Naive thymus-derived CD4-positive, alpha-beta T cell (primary cell): ENCODE measurements at regions not wholly inside any gene's neighbourhood (a gene's known extent, or its start where the extent isn't known, plus 50 kb on each side); places are given as distances from the start of the nearest gene placed in this dataset.

Experiments
- ATAC-seq: fragments of 150-1000 bp; cut with Tn5 transposase; 2 replicates; pipeline ENCODE4 v1.10.0; 2021; ENCODE audit warnings: mild to moderate bottlenecking, moderate library complexity
- CTCF ChIA-PET: fragments of 350-600 bp; sonication (Branson Sonifier 250); formaldehyde crosslinking; loops from one replicate; lab custom pipeline; 2021; ENCODE audit warnings: antibody characterized with exemption; lab: Charles Lee
- POLR2A ChIA-PET: fragments of 350-600 bp; sonication (Branson Sonifier 250); formaldehyde crosslinking; loops from one replicate; lab custom pipeline; 2021; ENCODE audit warnings: antibody characterized with exemption, inconsistent platforms; lab: Charles Lee
- DNase-seq, 9 donors: peaks; one replicate each; pipeline versions ENCODE4 v3.0.0 to v3.0.0-alpha.2; 2020 to 2022; ENCODE audit warnings: mixed read lengths in 1 of 9
- H3K27ac ChIP-seq: one replicate; pipeline ENCODE4 v1.7.0; 2013; ENCODE audit warnings: mild to moderate bottlenecking, low read depth, low read length, moderate library complexity
- H3K27me3 ChIP-seq, 2 donors: one replicate each; pipeline ENCODE4 v1.7.0; 2013; ENCODE audit warnings: low read length in 2 of 2, mild to moderate bottlenecking in 2 of 2, moderate library complexity in 2 of 2; ENCODE audit not compliant: control insufficient read depth in 2 of 2, insufficient read depth in 2 of 2
- H3K36me3 ChIP-seq, 3 experiments: 1 replicate in 2 of 3; 2 replicates in 1 of 3; pipeline ENCODE4 v1.7.0; 2013; ENCODE audit warnings: low read length in 3 of 3, mild to moderate bottlenecking in 3 of 3, moderate library complexity in 1 of 3; ENCODE audit not compliant: insufficient read depth in 3 of 3, control insufficient read depth in 2 of 3
- H3K4me1 ChIP-seq, 2 donors: one replicate each; pipeline ENCODE4 v1.7.0; 2013; ENCODE audit warnings: low read length in 2 of 2, mild to moderate bottlenecking in 2 of 2, moderate library complexity in 1 of 2; ENCODE audit not compliant: control insufficient read depth in 2 of 2, insufficient read depth in 2 of 2
- H3K4me3 ChIP-seq: 2 replicates; pipeline ENCODE4 v1.7.0; 2013; ENCODE audit warnings: mild to moderate bottlenecking, low read length
- H3K9me3 ChIP-seq, 3 experiments: 1 replicate in 2 of 3; 2 replicates in 1 of 3; pipeline ENCODE4 v1.7.0; 2013; ENCODE audit warnings: low read length in 3 of 3; ENCODE audit not compliant: control insufficient read depth in 2 of 3
- H3K27ac Mint-ChIP-seq, 9 donors: one replicate each; pipeline ENCODE4 v1.8.0; 2020 to 2022; ENCODE audit warnings: mixed read lengths in 9 of 9, mild to moderate bottlenecking in 8 of 9, moderate library complexity in 5 of 9, inconsistent platforms in 2 of 9
- H3K27me3 Mint-ChIP-seq, 5 donors: one replicate each; pipeline ENCODE4 v1.8.0; 2021 to 2022; ENCODE audit warnings: mixed read lengths in 5 of 5, mild to moderate bottlenecking in 1 of 5
- H3K36me3 Mint-ChIP-seq, 5 donors: one replicate each; pipeline ENCODE4 v1.8.0; 2020 to 2022; ENCODE audit warnings: mixed read lengths in 5 of 5, mild to moderate bottlenecking in 3 of 5, inconsistent platforms in 1 of 5
- H3K4me1 Mint-ChIP-seq, 7 donors: one replicate each; pipeline ENCODE4 v1.8.0; 2020 to 2022; ENCODE audit warnings: mixed read lengths in 7 of 7, mild to moderate bottlenecking in 3 of 7, inconsistent platforms in 1 of 7
- H3K4me3 Mint-ChIP-seq, 10 donors: one replicate each; pipeline ENCODE4 v1.8.0; 2020 to 2022; ENCODE audit warnings: mild to moderate bottlenecking in 10 of 10, mixed read lengths in 10 of 10, moderate library complexity in 6 of 10, inconsistent platforms in 2 of 10
- H3K9me3 Mint-ChIP-seq, 11 donors: one replicate each; pipeline ENCODE4 v1.8.0; 2020 to 2022; ENCODE audit warnings: mixed read lengths in 11 of 11, mild to moderate bottlenecking in 4 of 11, inconsistent platforms in 1 of 11, moderate library complexity in 1 of 11
- intact Hi-C, 2 donors: fragments of 100-400 bp; cut with micrococcal nuclease; formaldehyde crosslinking; loops; one replicate each; pipeline ENCODE4 v1.15.1; 2023

GRCh38 chr17:5718726-5719125, 134.4 kb upstream of the NLRP1 start:
- no peaks in the 10 kb centered on the region for H3K9me3 ChIP-seq
- Mint-ChIP-seq H3K27me3 (peaks cover 0 to 56% (median 48%) of the 10 kb centered on the region in 5 donors), H3K36me3 (peaks cover 0 to 4% (median 0%) of the 10 kb centered on the region in 5 donors), H3K27ac (no peak overlapping the region), H3K4me1 (no peaks in the 10 kb centered on the region), H3K4me3 (no peak overlapping the region), H3K9me3 (peaks cover 0 to 16% (median 3%) of the 10 kb centered on the region in 11 donors)
- H3K4me3 ChIP-seq, result no peak overlapping the region
- H3K27me3 ChIP-seq, result no peaks in the 10 kb centered on the region
- POLR2A ChIA-PET, result no interaction called here
- ATAC-seq (no peak), DNase-seq (no peak)
- no peaks in the 10 kb centered on the region for H3K36me3 ChIP-seq
- H3K4me1 ChIP-seq, result no peaks in the 10 kb centered on the region
- H3K27ac ChIP-seq, result no peak overlapping the region
- CTCF ChIA-PET, result no interaction called here
- intact Hi-C loops, result no loop called here

- Mint-ChIP-seq H3K9me3 (peaks cover 0 to 29% (median 10%) of the 10 kb centered on the region in 11 donors), H3K36me3 (peaks cover 0 to 8% (median 0%) of the 10 kb centered on the region in 5 donors), H3K4me1 (no peaks in the 10 kb centered on the region), H3K27me3 (peaks cover 6 to 60% (median 47%) of the 10 kb centered on the region in 5 donors), H3K4me3 (no peak overlapping the region), H3K27ac (no peak overlapping the region)
- POLR2A ChIA-PET, result no interaction called here
- Histone ChIP-seq H3K4me3 (no peak overlapping the region), H3K27ac (no peak overlapping the region), H3K4me1 (no peaks in the 10 kb centered on the region), H3K9me3 (no peaks in the 10 kb centered on the region), H3K36me3 (no peaks in the 10 kb centered on the region), H3K27me3 (no peaks in the 10 kb centered on the region)
- CTCF ChIA-PET, result no interaction called here
- DNase-seq (no peak), ATAC-seq (no peak)
- intact Hi-C loops, result no loop called here
Measured at GRCh38 chr17:5719976-5720375, 135.7 kb upstream of the NLRP1 start.

GRCh38 chr17:5730373-5730772, 146.1 kb upstream of the NLRP1 start:
- ChIA-PET POLR2A (no interaction called here), CTCF (no interaction called here)
- H3K27ac Mint-ChIP-seq, result no peak overlapping the region
- H3K4me3 Mint-ChIP-seq, result no peak overlapping the region
- H3K27ac ChIP-seq, result no peak overlapping the region
- no peaks in the 10 kb centered on the region for H3K36me3 ChIP-seq
- intact Hi-C loops, result no loop called here
- H3K4me1 ChIP-seq, result no peaks in the 10 kb centered on the region
- peaks cover 0 to 2% (median 0%) of the 10 kb centered on the region in 7 donors for H3K4me1 Mint-ChIP-seq
- H3K9me3 ChIP-seq, result no peaks in the 10 kb centered on the region
- H3K27me3 ChIP-seq, result no peaks in the 10 kb centered on the region
- H3K36me3 Mint-ChIP-seq, result no peaks in the 10 kb centered on the region
- H3K4me3 ChIP-seq, result no peak overlapping the region
- H3K9me3 Mint-ChIP-seq, result peaks cover 0 to 9% (median 0%) of the 10 kb centered on the region in 11 donors
- H3K27me3 Mint-ChIP-seq, result peaks cover 13 to 55% (median 42%) of the 10 kb centered on the region in 5 donors
- ATAC-seq (no peak), DNase-seq (no peak)

- CTCF ChIA-PET, result no interaction called here
- intact Hi-C loops, result no loop called here
- ATAC-seq, result no peak
Measured at GRCh38 chr17:5740937-5741336, 156.6 kb upstream of the NLRP1 start.

GRCh38 chr17:5741810-5742209, 157.5 kb upstream of the NLRP1 start:
- DNase-seq (no peak), ATAC-seq (no peak)
- Histone ChIP-seq H3K4me1 (no peaks in the 10 kb centered on the region), H3K27me3 (no peaks in the 10 kb centered on the region), H3K9me3 (no peaks in the 10 kb centered on the region), H3K36me3 (no peaks in the 10 kb centered on the region), H3K4me3 (no peak overlapping the region), H3K27ac (no peak overlapping the region)
- Mint-ChIP-seq H3K9me3 (no peaks in the 10 kb centered on the region), H3K4me3 (no peak overlapping the region), H3K27me3 (peaks cover 11 to 44% (median 23%) of the 10 kb centered on the region in 5 donors), H3K4me1 (no peaks in the 10 kb centered on the region), H3K27ac (no peak overlapping the region), H3K36me3 (no peaks in the 10 kb centered on the region)
- intact Hi-C loops, result no loop called here
- ChIA-PET POLR2A (no interaction called here), CTCF (no interaction called here)

More at GRCh38 chr17:5740937-5741336, 156.6 kb upstream of the NLRP1 start:
- no peak overlapping the region for H3K27ac Mint-ChIP-seq
- Histone ChIP-seq H3K36me3 (no peaks in the 10 kb centered on the region), H3K4me3 (no peak overlapping the region), H3K9me3 (no peaks in the 10 kb centered on the region), H3K27ac (no peak overlapping the region), H3K4me1 (no peaks in the 10 kb centered on the region), H3K27me3 (no peaks in the 10 kb centered on the region)
- no peaks in the 10 kb centered on the region for H3K4me1 Mint-ChIP-seq
- peaks cover 13 to 41% (median 23%) of the 10 kb centered on the region in 5 donors for H3K27me3 Mint-ChIP-seq
- DNase-seq, result no peak
- no peak overlapping the region for H3K4me3 Mint-ChIP-seq
- no peaks in the 10 kb centered on the region for H3K36me3 Mint-ChIP-seq
- peaks cover 0 to under 1% (median 0%) of the 10 kb centered on the region in 11 donors for H3K9me3 Mint-ChIP-seq
- POLR2A ChIA-PET, result no interaction called here

- Mint-ChIP-seq H3K36me3 (no peaks in the 10 kb centered on the region), H3K27ac (no peak overlapping the region), H3K27me3 (peaks cover 4 to 41% (median 19%) of the 10 kb centered on the region in 5 donors), H3K4me1 (no peaks in the 10 kb centered on the region), H3K9me3 (no peaks in the 10 kb centered on the region), H3K4me3 (no peak overlapping the region)
- CTCF ChIA-PET, result interaction anchor here (0.7 kb wide), 1 partner anchor 88 kb away, joined by 3 read pairs; no protein-coding TSS in a partner anchor
- POLR2A ChIA-PET, result no interaction called here
- no peaks in the 10 kb centered on the region for H3K9me3 ChIP-seq
- no peak overlapping the region for H3K4me3 ChIP-seq
- no peak overlapping the region for H3K27ac ChIP-seq
- H3K27me3 ChIP-seq, result no peaks in the 10 kb centered on the region
- ATAC-seq (no peak), DNase-seq (no peak)
- H3K4me1 ChIP-seq, result no peaks in the 10 kb centered on the region
- intact Hi-C loops, result no loop called here
- H3K36me3 ChIP-seq, result no peaks in the 10 kb centered on the region
Measured at GRCh38 chr17:5745111-5745813, 161.0 kb upstream of the NLRP1 start.

GRCh38 chr17:5747276-5747675, 163.0 kb upstream of the NLRP1 start:
- no peaks in the 10 kb centered on the region for H3K4me1 Mint-ChIP-seq
- no peak overlapping the region for H3K4me3 Mint-ChIP-seq
- H3K27ac Mint-ChIP-seq, result no peak overlapping the region
- no peaks in the 10 kb centered on the region for H3K27me3 ChIP-seq
- H3K9me3 ChIP-seq, result no peaks in the 10 kb centered on the region
- peaks cover 4 to 41% (median 22%) of the 10 kb centered on the region in 5 donors for H3K27me3 Mint-ChIP-seq
- ChIA-PET POLR2A (no interaction called here), CTCF (no interaction called here)
- H3K9me3 Mint-ChIP-seq, result no peaks in the 10 kb centered on the region
- H3K4me1 ChIP-seq, result no peaks in the 10 kb centered on the region
- H3K36me3 ChIP-seq, result no peaks in the 10 kb centered on the region
- no peak overlapping the region for H3K27ac ChIP-seq
- H3K36me3 Mint-ChIP-seq, result no peaks in the 10 kb centered on the region
- DNase-seq, result no peak
- H3K4me3 ChIP-seq, result no peak overlapping the region
- intact Hi-C loops, result no loop called here
- no peak for ATAC-seq
